Kidney epithelial cell (primary cell): ENCODE measurements at regions not wholly inside any gene's neighbourhood (a gene's known extent, or its start where the extent isn't known, plus 50 kb on each side); places are given as distances from the start of the nearest gene placed in this dataset.
"Not testable (repeated sequence)": the region's sequence is repeated elsewhere in the genome, so short reads cannot be mapped to it uniquely, and the experiment has no call there.

Experiments
- DNase-seq: peaks from one replicate; pipeline ENCODE4 v3.0.0-alpha.2; 2010; ENCODE audit warnings: low read depth
- H3K27me3 ChIP-seq: 2 replicates; pipeline ENCODE4 v1.6.0; 2011; ENCODE audit warnings: low read length; ENCODE audit not compliant: control insufficient read depth, insufficient read depth
- H3K36me3 ChIP-seq: 2 replicates; pipeline ENCODE4 v1.5.1; 2011; ENCODE audit warnings: low read length; ENCODE audit not compliant: control insufficient read depth, insufficient read depth
- H3K4me3 ChIP-seq: 2 replicates; pipeline ENCODE4 v1.5.1; 2011; ENCODE audit warnings: low read depth, mild to moderate bottlenecking, control low read depth, low read length
- CTCF ChIP-seq: IDR thresholded peaks from 2 replicates; pipeline ENCODE4 v1.5.1; 2011; ENCODE audit warnings: mild to moderate bottlenecking, moderate library complexity, low read length, control low read depth, inconsistent platforms; ENCODE audit not compliant: insufficient read depth, poor library complexity, severe bottlenecking

GRCh38 chr4:104010722-104011121 is 290.9 kb upstream of the TACR3 start:
- TF ChIP-seq CTCF, result no peak
- Histone ChIP-seq H3K27me3 (no peaks in the 10 kb centered on the region), H3K36me3 (no peaks in the 10 kb centered on the region), H3K4me3 (no peak overlapping the region)
- DNase-seq, result no peak

- not testable (repeated sequence) for H3K4me3 ChIP-seq, H3K36me3 ChIP-seq, DNase-seq, H3K27me3 ChIP-seq
These were observed 282.5 kb upstream of the TACR3 start for GRCh38 chr4:104002318-104002717.

GRCh38 chr4:103998756-103999155 is 279.0 kb upstream of the TACR3 start:
- Histone ChIP-seq H3K4me3 (no peak overlapping the region), H3K27me3 (no peaks in the 10 kb centered on the region), H3K36me3 (no peaks in the 10 kb centered on the region)
- no peak for TF ChIP-seq CTCF
- DNase-seq, result no peak

GRCh38 chr4:103996637-103997036 is 276.9 kb upstream of the TACR3 start:
- DNase-seq, result peak; percentile 92
- TF ChIP-seq CTCF, result no peak
- no peak overlapping the region for H3K4me3 ChIP-seq
- no peaks in the 10 kb centered on the region for H3K27me3 ChIP-seq
- no peaks in the 10 kb centered on the region for H3K36me3 ChIP-seq

DNA sequence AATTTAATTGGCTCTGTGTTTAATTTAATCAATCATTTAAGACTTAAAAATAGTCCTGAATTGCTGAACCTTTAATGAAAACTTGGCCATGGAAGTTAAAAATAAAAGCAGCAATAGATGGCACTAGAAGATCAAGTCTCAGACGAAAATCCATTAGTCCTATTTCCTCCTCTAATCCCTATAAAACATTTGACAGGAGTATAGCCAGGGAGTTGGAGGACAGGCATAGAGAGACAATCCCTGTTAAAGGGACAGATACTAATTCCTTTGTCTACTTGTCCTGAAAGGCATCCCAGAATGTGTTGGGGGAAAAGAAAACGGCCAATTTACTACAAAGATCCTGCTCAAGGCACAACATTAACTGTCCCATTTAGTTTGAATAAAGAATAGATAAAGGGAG is 276.3 kb upstream of the TACR3 start:
- DNase-seq, result no peak
- Histone ChIP-seq H3K4me3 (no peak overlapping the region), H3K36me3 (no peaks in the 10 kb centered on the region), H3K27me3 (no peaks in the 10 kb centered on the region)
- peak; percentile 26 for TF ChIP-seq CTCF

DNA sequence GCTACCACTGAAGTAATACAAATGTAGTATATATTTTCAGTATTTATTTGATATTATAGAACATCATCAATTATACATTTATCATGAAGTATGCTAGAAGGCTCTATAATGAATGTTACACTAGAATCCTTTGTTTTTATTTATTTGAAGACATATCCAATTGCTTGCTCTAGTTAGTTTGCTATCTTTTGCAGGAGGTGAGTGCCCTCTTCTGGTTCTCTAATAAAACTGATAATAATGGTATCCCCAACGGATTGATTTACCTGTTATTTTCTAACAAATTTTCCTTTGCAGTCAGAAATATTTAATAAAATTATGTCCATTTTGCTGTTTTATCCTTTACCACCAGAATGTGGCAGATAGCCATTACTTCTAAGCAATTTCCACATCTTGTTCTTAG is 274.3 kb upstream of the TACR3 start:
- Histone ChIP-seq H3K4me3 (no peak overlapping the region), H3K27me3 (no peaks in the 10 kb centered on the region), H3K36me3 (no peaks in the 10 kb centered on the region)
- no peak for DNase-seq
- peak; percentile 10 for TF ChIP-seq CTCF
